GM21825 (cell line): ENCODE measurements at regions not wholly inside any gene's neighbourhood (a gene's known extent, or its start where the extent isn't known, plus 50 kb on each side); places are given as distances from the start of the nearest gene placed in this dataset.
"Not testable (repeated sequence)": the region's sequence is repeated elsewhere in the genome, so short reads cannot be mapped to it uniquely, and the experiment has no call there.

ENCODE experiments used
- ATAC-seq: cut with Tn5 transposase; IDR thresholded peaks from one replicate; pipeline ENCODE4 v1.9.1; 2021; ENCODE audit warnings: mild to moderate bottlenecking, moderate library complexity; ENCODE audit not compliant: unreplicated experiment

- ATAC-seq = no peak
Observed at GRCh38 chr2:437180-437579, 149.3 kb upstream of the ALKAL2 start.

GRCh38 chr2:436205-436604 lies 148.3 kb upstream of the ALKAL2 start:
- no peak for ATAC-seq

GRCh38 chr2:434625-435024 lies 146.7 kb upstream of the ALKAL2 start:
- ATAC-seq = no peak

GRCh38 chr2:433216-433615 lies 145.3 kb upstream of the ALKAL2 start:
- ATAC-seq = no peak

- no peak for ATAC-seq
Observed at GRCh38 chr2:430291-431040, 142.6 kb upstream of the ALKAL2 start.

- no peak for ATAC-seq
Observed at GRCh38 chr2:429575-430254, 141.8 kb upstream of the ALKAL2 start.

GRCh38 chr2:429142-429541 lies 141.3 kb upstream of the ALKAL2 start:
- ATAC-seq = no peak

GRCh38 chr2:428591-428990 lies 140.7 kb upstream of the ALKAL2 start:
- no peak for ATAC-seq

- ATAC-seq = not testable (repeated sequence)
Observed at GRCh38 chr2:426696-427095, 138.8 kb upstream of the ALKAL2 start.

- ATAC-seq = no peak
Observed at GRCh38 chr2:425947-426346, 138.1 kb upstream of the ALKAL2 start.

GRCh38 chr2:425243-425642 lies 137.4 kb upstream of the ALKAL2 start:
- no peak for ATAC-seq

GRCh38 chr2:424306-425171 lies 136.6 kb upstream of the ALKAL2 start:
- no peak for ATAC-seq

GRCh38 chr2:423479-423878 lies 135.6 kb upstream of the ALKAL2 start:
- ATAC-seq = no peak

- no peak for ATAC-seq
Observed at GRCh38 chr2:422676-423435, 135.0 kb upstream of the ALKAL2 start.

- ATAC-seq = no peak
Observed at GRCh38 chr2:421406-421805, 133.5 kb upstream of the ALKAL2 start.

GRCh38 chr2:419687-420317 lies 131.9 kb upstream of the ALKAL2 start:
- no peak for ATAC-seq

GRCh38 chr2:417662-418061 lies 129.8 kb upstream of the ALKAL2 start:
- no peak for ATAC-seq

- ATAC-seq = no peak
Observed at GRCh38 chr2:417006-417405, 129.1 kb upstream of the ALKAL2 start.

- ATAC-seq = no peak
Observed at GRCh38 chr2:415986-416610, 128.2 kb upstream of the ALKAL2 start.

GRCh38 chr2:409523-409922 lies 121.6 kb upstream of the ALKAL2 start:
- no peak for ATAC-seq
